Liver (tissue), 8 donors: ENCODE measurements at regions not wholly inside any gene's neighbourhood (a gene's known extent, or its start where the extent isn't known, plus 50 kb on each side); places are given as distances from the start of the nearest gene placed in this dataset.

ENCODE experiments used
- DNase-seq: peaks from one replicate; pipeline ENCODE4 v3.0.0-alpha.2; 2017; ENCODE audit warnings: low spot score
- H3K27ac ChIP-seq, 2 donors: one replicate each; pipeline ENCODE4 v1.7.0; 2013; ENCODE audit warnings: inconsistent platforms in 2 of 2, low read length in 2 of 2, control low read depth in 1 of 2, low read depth in 1 of 2, mild to moderate bottlenecking in 1 of 2
- H3K27me3 ChIP-seq, 4 donors: one replicate each; pipeline versions ENCODE4 v1.6.1 to v1.7.0; 2013; ENCODE audit warnings: low read length in 3 of 4, inconsistent platforms in 1 of 4, mild to moderate bottlenecking in 1 of 4, moderate library complexity in 1 of 4; ENCODE audit not compliant: control insufficient read depth in 4 of 4, insufficient read depth in 4 of 4
- H3K36me3 ChIP-seq, 4 donors: one replicate each; pipeline versions ENCODE4 v1.6.1 to v1.7.0; 2013; ENCODE audit warnings: low read length in 3 of 4, mild to moderate bottlenecking in 3 of 4, low read depth in 1 of 4, moderate library complexity in 1 of 4; ENCODE audit not compliant: control insufficient read depth in 4 of 4, insufficient read depth in 3 of 4
- H3K4me1 ChIP-seq, 4 donors: one replicate each; pipeline versions ENCODE4 v1.6.1 to v1.7.0; 2013; ENCODE audit warnings: low read length in 3 of 4, mild to moderate bottlenecking in 3 of 4, moderate library complexity in 1 of 4; ENCODE audit not compliant: control insufficient read depth in 4 of 4, insufficient read depth in 4 of 4
- H3K4me3 ChIP-seq, 3 donors: one replicate each; pipeline versions ENCODE4 v1.6.1 to v1.7.0; 2013; ENCODE audit warnings: low read length in 3 of 3, control low read depth in 1 of 3, low read depth in 1 of 3, mild to moderate bottlenecking in 1 of 3
- H3K9ac ChIP-seq, 2 donors: one replicate each; pipeline ENCODE4 v1.7.0; 2013; ENCODE audit warnings: low read length in 2 of 2, mild to moderate bottlenecking in 2 of 2, moderate library complexity in 2 of 2, control low read depth in 1 of 2, low read depth in 1 of 2
- H3K9me3 ChIP-seq, 4 donors: one replicate each; pipeline versions ENCODE4 v1.6.1 to v1.7.0; 2013; ENCODE audit warnings: low read length in 3 of 4; ENCODE audit not compliant: control insufficient read depth in 4 of 4
- ATF3 ChIP-seq: IDR thresholded peaks from 2 replicates; pipeline ENCODE4 v1.6.1; 2016; ENCODE audit warnings: antibody characterized with exemption
- CTCF ChIP-seq: fragments of 150-350 bp; IDR thresholded peaks from 2 replicates; pipeline ENCODE4 v1.5.1; 2017; ENCODE audit warnings: improper control_type of control experiment, low read depth, low read length; ENCODE audit not compliant: missing input control
- EGR1 ChIP-seq, 2 donors: IDR thresholded peaks; 2 replicates each; pipeline ENCODE4 v1.6.1; 2016 to 2018; ENCODE audit warnings: antibody characterized with exemption in 2 of 2, low read depth in 2 of 2
- FOXA1 ChIP-seq: IDR thresholded peaks from 2 replicates; pipeline ENCODE4 v1.6.1; 2016; ENCODE audit warnings: antibody characterized with exemption
- FOXA2 ChIP-seq: IDR thresholded peaks from 2 replicates; pipeline ENCODE4 v1.6.1; 2016; ENCODE audit warnings: antibody characterized with exemption
- GABPA ChIP-seq, 2 donors: IDR thresholded peaks in 1 of 2; conservative IDR thresholded peaks in 1 of 2; 2 replicates each; pipeline ENCODE4 v1.6.1; 2016; ENCODE audit warnings: antibody characterized with exemption in 2 of 2, mild to moderate bottlenecking in 1 of 2, moderate library complexity in 1 of 2
- HNF4A ChIP-seq, 2 donors: conservative IDR thresholded peaks; 2 replicates each; pipeline ENCODE4 v1.6.1; 2016; ENCODE audit warnings: antibody characterized with exemption in 2 of 2, mild to moderate bottlenecking in 2 of 2
- HNF4G ChIP-seq: IDR thresholded peaks from 2 replicates; pipeline ENCODE4 v1.6.1; 2016; ENCODE audit warnings: antibody characterized with exemption
- JUND ChIP-seq, 2 donors: IDR thresholded peaks; 2 replicates each; pipeline ENCODE4 v1.6.1; 2016; ENCODE audit warnings: antibody characterized with exemption in 2 of 2
- MAX ChIP-seq: IDR thresholded peaks from 2 replicates; pipeline ENCODE4 v1.6.1; 2016; ENCODE audit warnings: antibody characterized with exemption
- NR2F2 ChIP-seq: IDR thresholded peaks from 2 replicates; pipeline ENCODE4 v1.6.1; 2016; ENCODE audit warnings: antibody characterized with exemption
- RAD21 ChIP-seq, 2 donors: IDR thresholded peaks; 2 replicates each; pipeline ENCODE4 v1.6.1; 2016; ENCODE audit warnings: antibody characterized with exemption in 2 of 2, mild to moderate bottlenecking in 2 of 2
- REST ChIP-seq: IDR thresholded peaks from 2 replicates; pipeline ENCODE4 v1.6.1; 2016; ENCODE audit warnings: antibody characterized with exemption, mild to moderate bottlenecking
- RXRA ChIP-seq, 2 donors: IDR thresholded peaks; 2 replicates each; pipeline ENCODE4 v1.6.1; 2017 to 2018; ENCODE audit warnings: antibody characterized with exemption in 2 of 2, mild to moderate bottlenecking in 1 of 2
- SP1 ChIP-seq: IDR thresholded peaks from 2 replicates; pipeline ENCODE4 v1.6.1; 2018; ENCODE audit warnings: antibody characterized with exemption, mild to moderate bottlenecking
- TAF1 ChIP-seq: conservative IDR thresholded peaks from 2 replicates; pipeline ENCODE4 v1.6.1; 2016; ENCODE audit warnings: antibody characterized with exemption, mild to moderate bottlenecking
- YY1 ChIP-seq: IDR thresholded peaks from 2 replicates; pipeline ENCODE4 v1.6.1; 2016; ENCODE audit warnings: antibody characterized with exemption, mild to moderate bottlenecking
- ZBTB33 ChIP-seq: IDR thresholded peaks from 2 replicates; pipeline ENCODE4 v1.6.1; 2016; ENCODE audit warnings: antibody characterized with exemption
- WGBS: extraction: QIAGEN DNeasy Blood & Tissue Kit; methylation state at CpG from one replicate; pipeline ENCODE4 v1.1.7; 2013; 5-methylcytosine and 5-hydroxymethylcytosine counted together
- donor health status: healthy.
- donor health status: healthy.
- donor health status: healthy.
- donor health status: healthy.
- donor health status: healthy.

- Histone ChIP-seq H3K9ac (no peak overlapping the region), H3K4me3 (no peak overlapping the region), H3K27ac (no peak overlapping the region), H3K36me3 (no peaks in the 10 kb centered on the region), H3K4me1 (no peaks in the 10 kb centered on the region), H3K27me3 (peaks cover 0 to 9% (median 1%) of the 10 kb centered on the region in 4 donors), H3K9me3 (no peaks in the 10 kb centered on the region)
- WGBS, result 57% methylated on average over 18 of the region's 18 CpGs
- TF ChIP-seq HNF4G, result no peak
- no peak for TF ChIP-seq FOXA1
- no peak for TF ChIP-seq FOXA2
- TF ChIP-seq SP1, result no peak
- TF ChIP-seq ATF3, result no peak
- no peak for TF ChIP-seq MAX
- TF ChIP-seq EGR1 (IDR thresholded peaks at IDR 0.05; ENCODE audit: low read depth in 2 of 2), result no peak
- DNase-seq, result no peak
Measured at GRCh38 chr22:45064313-45065278, 54.8 kb upstream of the PHF21B start.

- DNase-seq, result no peak
Measured at GRCh38 chr22:45065726-45066125, 55.9 kb upstream of the PHF21B start.

More at GRCh38 chr22:45065726-45066125, 55.9 kb upstream of the PHF21B start:
- Histone ChIP-seq H3K36me3 (no peaks in the 10 kb centered on the region), H3K27me3 (peaks cover 0 to 9% (median 1%) of the 10 kb centered on the region in 4 donors), H3K4me3 (no peak overlapping the region), H3K4me1 (no peaks in the 10 kb centered on the region), H3K9me3 (no peaks in the 10 kb centered on the region), H3K27ac (no peak overlapping the region), H3K9ac (no peak overlapping the region)
- WGBS, result 89% methylated on average over 8 of the region's 8 CpGs
- TF ChIP-seq GABPA (IDR thresholded peaks at IDR 0.05 in 1 of 2, conservative IDR thresholded peaks at IDR 0.05 in 1 of 2) (no peak), TAF1 (no peak), FOXA2 (no peak), MAX (no peak), ATF3 (no peak), HNF4A (conservative IDR thresholded peaks at IDR 0.05) (no peak), REST (no peak), RAD21 (IDR thresholded peaks at IDR 0.05) (no peak), RXRA (IDR thresholded peaks at IDR 0.05) (no peak), YY1 (no peak), HNF4G (no peak), EGR1 (IDR thresholded peaks at IDR 0.05; ENCODE audit: low read depth in 2 of 2) (no peak), JUND (IDR thresholded peaks at IDR 0.05) (no peak), ZBTB33 (no peak), NR2F2 (no peak), CTCF (no peak), FOXA1 (no peak), SP1 (no peak)
